Mesendoderm (in vitro differentiated cells): ENCODE measurements at regions not wholly inside any gene's neighbourhood (a gene's known extent, or its start where the extent isn't known, plus 50 kb on each side); places are given as distances from the start of the nearest gene placed in this dataset.

Experiments
- DNase-seq: peaks from one replicate; pipeline ENCODE4 v3.0.0; 2013
- H2AK5ac ChIP-seq: 2 replicates; pipeline ENCODE4 v1.6.1; 2013; ENCODE audit warnings: low read length, inconsistent platforms
- H2BK120ac ChIP-seq: 2 replicates; pipeline ENCODE4 v1.6.1; 2013; ENCODE audit warnings: low read depth, mild to moderate bottlenecking, low read length, moderate library complexity, mixed read lengths
- H2BK15ac ChIP-seq: replicated peaks from 2 replicates; pipeline ENCODE4 v1.6.1; 2013; ENCODE audit warnings: low read depth, mild to moderate bottlenecking, moderate library complexity
- H2BK5ac ChIP-seq: 2 replicates; pipeline ENCODE4 v1.6.1; 2013; ENCODE audit warnings: low read length, inconsistent platforms
- H3K18ac ChIP-seq: 2 replicates; pipeline ENCODE4 v1.6.1; 2013; ENCODE audit warnings: mild to moderate bottlenecking, low read length, mixed read lengths
- H3K23ac ChIP-seq: one replicate; pipeline ENCODE4 v1.6.1; 2013; ENCODE audit warnings: low read length
- H3K27ac ChIP-seq: 2 replicates; pipeline ENCODE4 v1.5.1; 2013; ENCODE audit warnings: low read depth, mild to moderate bottlenecking, inconsistent platforms, low read length, moderate library complexity
- H3K27me3 ChIP-seq: 2 replicates; pipeline ENCODE4 v1.6.1; 2013; ENCODE audit warnings: low read length, control low read depth, mild to moderate bottlenecking, inconsistent platforms; ENCODE audit not compliant: insufficient read depth, poor library complexity
- H3K36me3 ChIP-seq: 2 replicates; pipeline ENCODE4 v1.6.1; 2013; ENCODE audit warnings: low read length, inconsistent platforms; ENCODE audit not compliant: control insufficient read depth, insufficient read depth
- H3K4ac ChIP-seq: one replicate; pipeline ENCODE4 v1.6.1; 2013; ENCODE audit warnings: low read depth, mild to moderate bottlenecking, low read length, moderate library complexity
- H3K4me1 ChIP-seq: 2 replicates; pipeline ENCODE4 v1.6.1; 2013; ENCODE audit warnings: low read depth, low read length, inconsistent platforms; ENCODE audit not compliant: control insufficient read depth
- H3K4me2 ChIP-seq: 2 replicates; pipeline ENCODE4 v1.6.1; 2013; ENCODE audit warnings: low read length
- H3K4me3 ChIP-seq: 2 replicates; pipeline ENCODE4 v1.5.1; 2013; ENCODE audit warnings: mild to moderate bottlenecking, low read length
- H3K56ac ChIP-seq: one replicate; pipeline ENCODE4 v1.6.1; 2013; ENCODE audit warnings: low read length
- H3K79me1 ChIP-seq: 2 replicates; pipeline ENCODE4 v1.6.1; 2013; ENCODE audit warnings: low read length, inconsistent platforms
- H3K79me2 ChIP-seq: 2 replicates; pipeline ENCODE4 v1.6.1; 2013; ENCODE audit warnings: mild to moderate bottlenecking, low read length; ENCODE audit not compliant: control insufficient read depth, insufficient read depth
- H3K9ac ChIP-seq: 2 replicates; pipeline ENCODE4 v1.6.1; 2013; ENCODE audit warnings: low read length, inconsistent platforms
- H4K5ac ChIP-seq: one replicate; pipeline ENCODE4 v1.6.1; 2013; ENCODE audit warnings: low read length
- H4K8ac ChIP-seq: one replicate; pipeline ENCODE4 v1.6.1; 2013; ENCODE audit warnings: low read depth, mild to moderate bottlenecking, control low read depth, low read length, moderate library complexity
- WGBS: extraction: QIAGEN DNeasy Blood & Tissue Kit; methylation state at CpG from one replicate; pipeline ENCODE4 v1.1.7; 2013; ENCODE audit warnings: low lambda C conversion rate, missing lambda C conversion rate; ENCODE audit not compliant: insufficient coverage; ENCODE audit errors: extremely low coverage; 5-methylcytosine and 5-hydroxymethylcytosine counted together

- no peak for DNase-seq
- Histone ChIP-seq H3K56ac (no peak overlapping the region), H3K79me2 (no peaks in the 10 kb centered on the region), H2BK120ac (no peak overlapping the region), H3K9ac (no peak overlapping the region), H2BK5ac (no peak overlapping the region), H4K5ac (no peak overlapping the region), H3K4me2 (no peak overlapping the region), H3K4ac (no peak overlapping the region), H3K27me3 (no peaks in the 10 kb centered on the region), H4K8ac (no peak overlapping the region), H3K27ac (no peak overlapping the region), H3K4me1 (no peaks in the 10 kb centered on the region), H2BK15ac (no peak overlapping the region), H3K79me1 (no peaks in the 10 kb centered on the region), H3K36me3 (no peaks in the 10 kb centered on the region), H3K18ac (no peak overlapping the region), H2AK5ac (no peak overlapping the region), H3K4me3 (no peak overlapping the region), H3K23ac (no peak overlapping the region)
- WGBS, result no CpG with 5 or more reads among the region's 2 CpGs
Observed at GRCh38 chr21:22128671-22129070, 1130.5 kb downstream of the NCAM2 start.

- no CpG with 5 or more reads among the region's 5 CpGs for WGBS
- no peak for DNase-seq
- H3K9ac ChIP-seq, result no peak overlapping the region
- no peak overlapping the region for H3K27ac ChIP-seq
- H3K4ac ChIP-seq, result no peak overlapping the region
- H2BK5ac ChIP-seq, result no peak overlapping the region
- no peak overlapping the region for H3K18ac ChIP-seq
- no peaks in the 10 kb centered on the region for H3K4me1 ChIP-seq
- H3K4me2 ChIP-seq, result no peak overlapping the region
- H3K56ac ChIP-seq, result no peak overlapping the region
- H4K5ac ChIP-seq, result no peak overlapping the region
- no peaks in the 10 kb centered on the region for H3K27me3 ChIP-seq
- no peak overlapping the region for H2BK120ac ChIP-seq
- no peak overlapping the region for H2AK5ac ChIP-seq
- H3K23ac ChIP-seq, result no peak overlapping the region
- no peak overlapping the region for H2BK15ac ChIP-seq
- H4K8ac ChIP-seq, result no peak overlapping the region
- no peaks in the 10 kb centered on the region for H3K36me3 ChIP-seq
- H3K4me3 ChIP-seq, result no peak overlapping the region
- no peaks in the 10 kb centered on the region for H3K79me1 ChIP-seq
- H3K79me2 ChIP-seq, result no peaks in the 10 kb centered on the region
Observed at GRCh38 chr21:22132358-22133071, 1134.3 kb downstream of the NCAM2 start.

GRCh38 chr21:22136740-22137139 lies 1138.5 kb downstream of the NCAM2 start:
- no peak overlapping the region for H2BK15ac ChIP-seq
- H3K4me2 ChIP-seq, result no peak overlapping the region
- no peak overlapping the region for H3K27ac ChIP-seq

GRCh38 chr21:22138297-22139016 lies 1140.2 kb downstream of the NCAM2 start:
- DNase-seq, result no peak
- Histone ChIP-seq H3K79me2 (no peaks in the 10 kb centered on the region), H3K36me3 (no peaks in the 10 kb centered on the region), H2BK5ac (no peak overlapping the region), H4K8ac (no peak overlapping the region), H3K56ac (no peak overlapping the region), H3K23ac (no peak overlapping the region), H3K18ac (no peak overlapping the region), H3K4me3 (no peak overlapping the region), H3K27ac (no peak overlapping the region), H2BK120ac (no peak overlapping the region), H3K4me2 (no peak overlapping the region), H4K5ac (no peak overlapping the region), H3K4me1 (no peaks in the 10 kb centered on the region), H3K27me3 (no peaks in the 10 kb centered on the region), H3K79me1 (no peaks in the 10 kb centered on the region), H3K9ac (no peak overlapping the region), H2AK5ac (no peak overlapping the region), H3K4ac (no peak overlapping the region), H2BK15ac (no peak overlapping the region)
- no CpG with 5 or more reads among the region's 18 CpGs for WGBS

More at GRCh38 chr21:22136740-22137139, 1138.5 kb downstream of the NCAM2 start:
- no peak overlapping the region for H3K23ac ChIP-seq
- no peaks in the 10 kb centered on the region for H3K79me1 ChIP-seq
- H2AK5ac ChIP-seq, result no peak overlapping the region
- no peak overlapping the region for H3K18ac ChIP-seq
- no peak overlapping the region for H3K9ac ChIP-seq
- no peak for DNase-seq
- H3K4me3 ChIP-seq, result no peak overlapping the region
- 100% methylated on average over 2 of the region's 3 CpGs for WGBS
- H3K4ac ChIP-seq, result no peak overlapping the region
- no peak overlapping the region for H3K56ac ChIP-seq
- no peaks in the 10 kb centered on the region for H3K4me1 ChIP-seq
- H3K27me3 ChIP-seq, result no peaks in the 10 kb centered on the region
- no peak overlapping the region for H4K5ac ChIP-seq
- H3K36me3 ChIP-seq, result no peaks in the 10 kb centered on the region
- H4K8ac ChIP-seq, result no peak overlapping the region
- H2BK5ac ChIP-seq, result no peak overlapping the region
- H3K79me2 ChIP-seq, result no peaks in the 10 kb centered on the region
- no peak overlapping the region for H2BK120ac ChIP-seq

GRCh38 chr21:22145545-22145944 lies 1147.3 kb downstream of the NCAM2 start:
- Histone ChIP-seq H4K8ac (no peak overlapping the region), H3K4me2 (no peak overlapping the region), H4K5ac (no peak overlapping the region), H3K79me2 (no peaks in the 10 kb centered on the region), H3K79me1 (no peaks in the 10 kb centered on the region), H3K4me1 (no peaks in the 10 kb centered on the region), H2BK15ac (no peak overlapping the region), H3K56ac (no peak overlapping the region), H3K4ac (no peak overlapping the region), H3K36me3 (no peaks in the 10 kb centered on the region), H3K9ac (no peak overlapping the region), H2AK5ac (no peak overlapping the region), H3K23ac (no peak overlapping the region), H2BK5ac (no peak overlapping the region), H3K4me3 (no peak overlapping the region), H3K27ac (no peak overlapping the region), H2BK120ac (no peak overlapping the region), H3K27me3 (no peaks in the 10 kb centered on the region), H3K18ac (no peak overlapping the region)
- no peak for DNase-seq
- WGBS, result no CpG with 5 or more reads among the region's 3 CpGs
